DND-41 (cell line): ENCODE measurements at regions not wholly inside any gene's neighbourhood (a gene's known extent, or its start where the extent isn't known, plus 50 kb on each side); places are given as distances from the start of the nearest gene placed in this dataset.

ENCODE experiments used
- ATAC-seq: fragments of 200-7000 bp; cut with Tn5 transposase; 3 replicates; pipeline ENCODE4 v1.9.1; 2021; ENCODE audit warnings: low read depth; ENCODE audit not compliant: insufficient read depth
- DNase-seq: peaks from one replicate; pipeline ENCODE4 v3.0.0-alpha.2; 2020
- H2AFZ ChIP-seq: 2 replicates; pipeline ENCODE4 v1.6.0; 2012; ENCODE audit warnings: low read depth, low read length
- H3K27ac ChIP-seq: 2 replicates; pipeline ENCODE4 v1.5.1; 2012; ENCODE audit warnings: low read length, inconsistent platforms
- H3K27me3 ChIP-seq: fragments of 200-600 bp; sonication (generic); 2 replicates; pipeline ENCODE4 v1.6.0; 2012; ENCODE audit warnings: low read length, mild to moderate bottlenecking, inconsistent platforms; ENCODE audit not compliant: insufficient read depth, poor library complexity
- H3K36me3 ChIP-seq: 2 replicates; pipeline ENCODE4 v1.5.1; 2012; ENCODE audit warnings: low read length, inconsistent platforms; ENCODE audit not compliant: insufficient read depth
- H3K4me1 ChIP-seq: 2 replicates; pipeline ENCODE4 v1.5.1; 2012; ENCODE audit warnings: mild to moderate bottlenecking, low read length; ENCODE audit not compliant: insufficient read depth
- H3K4me2 ChIP-seq: 2 replicates; pipeline ENCODE4 v1.6.0; 2012; ENCODE audit warnings: mild to moderate bottlenecking, moderate library complexity, low read length, inconsistent platforms; ENCODE audit not compliant: insufficient read depth
- H3K4me3 ChIP-seq, 2 experiments: fragments of 200-600 bp in 1 of 2; shearing (Covaris generic) in 1 of 2; 2 replicates each; pipeline ENCODE4 v1.5.1; 2012 to 2016; ENCODE audit warnings: inconsistent platforms in 2 of 2, low read length in 2 of 2, mild to moderate bottlenecking in 2 of 2, low read depth in 1 of 2, moderate library complexity in 1 of 2
- H3K79me2 ChIP-seq: 2 replicates; pipeline ENCODE4 v1.6.0; 2012; ENCODE audit warnings: low read length, inconsistent platforms; ENCODE audit not compliant: insufficient read depth
- H3K9ac ChIP-seq: 2 replicates; pipeline ENCODE4 v1.6.0; 2012; ENCODE audit warnings: low read depth, mild to moderate bottlenecking, inconsistent platforms, low read length, moderate library complexity
- H3K9me3 ChIP-seq: 2 replicates; pipeline ENCODE4 v1.5.1; 2012; ENCODE audit warnings: low read length, moderate library complexity, mild to moderate bottlenecking, inconsistent platforms; ENCODE audit not compliant: insufficient read depth, severe bottlenecking
- H4K20me1 ChIP-seq: 2 replicates; pipeline ENCODE4 v1.6.0; 2012; ENCODE audit warnings: low read length; ENCODE audit not compliant: insufficient read depth
- EZH2 ChIP-seq: IDR thresholded peaks from 3 replicates; pipeline ENCODE4 v1.6.1; 2012; ENCODE audit warnings: borderline replicate concordance, low read depth, mild to moderate bottlenecking, moderate library complexity, low read length, inconsistent platforms; ENCODE audit not compliant: severe bottlenecking
- TF ChIP-seq, protein P1 (sequence below): IDR thresholded peaks from 2 replicates; pipeline ENCODE4 v1.5.1; 2012; ENCODE audit warnings: borderline replicate concordance, low read length, moderate library complexity, mild to moderate bottlenecking; ENCODE audit not compliant: poor library complexity, severe bottlenecking; ENCODE audit errors: extremely low read depth

DNA sequence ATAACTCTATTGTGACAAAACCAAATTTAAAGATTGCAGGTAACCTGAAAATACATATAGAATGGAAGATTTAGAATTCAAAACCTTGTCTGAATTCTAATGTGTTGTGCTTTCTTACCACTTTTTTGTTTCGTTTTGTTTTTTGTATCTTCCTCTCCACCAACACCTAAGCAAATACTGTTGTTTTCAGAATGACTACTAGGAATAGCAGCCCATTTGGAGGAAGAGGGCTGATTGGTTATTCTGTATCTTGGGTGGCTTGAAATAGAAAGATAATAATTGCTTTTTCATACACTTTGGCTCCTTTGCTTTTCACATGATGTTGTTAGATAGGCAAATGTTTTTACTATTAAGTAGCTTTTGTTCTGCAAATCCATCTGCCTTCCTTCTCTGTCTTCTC, 61.0 kb upstream of the LRRC7 start:
- DNase-seq, result no peak
- Histone ChIP-seq H3K9me3 (no peaks in the 10 kb centered on the region), H3K27me3 (no peaks in the 10 kb centered on the region), H3K79me2 (no peaks in the 10 kb centered on the region), H3K36me3 (no peaks in the 10 kb centered on the region), H3K9ac (no peak overlapping the region), H2AFZ (no peak overlapping the region), H3K4me3 (no peak overlapping the region), H3K4me2 (no peak overlapping the region), H3K4me1 (no peaks in the 10 kb centered on the region), H3K27ac (no peak overlapping the region), H4K20me1 (no peaks in the 10 kb centered on the region)
- TF ChIP-seq, protein P1, sequence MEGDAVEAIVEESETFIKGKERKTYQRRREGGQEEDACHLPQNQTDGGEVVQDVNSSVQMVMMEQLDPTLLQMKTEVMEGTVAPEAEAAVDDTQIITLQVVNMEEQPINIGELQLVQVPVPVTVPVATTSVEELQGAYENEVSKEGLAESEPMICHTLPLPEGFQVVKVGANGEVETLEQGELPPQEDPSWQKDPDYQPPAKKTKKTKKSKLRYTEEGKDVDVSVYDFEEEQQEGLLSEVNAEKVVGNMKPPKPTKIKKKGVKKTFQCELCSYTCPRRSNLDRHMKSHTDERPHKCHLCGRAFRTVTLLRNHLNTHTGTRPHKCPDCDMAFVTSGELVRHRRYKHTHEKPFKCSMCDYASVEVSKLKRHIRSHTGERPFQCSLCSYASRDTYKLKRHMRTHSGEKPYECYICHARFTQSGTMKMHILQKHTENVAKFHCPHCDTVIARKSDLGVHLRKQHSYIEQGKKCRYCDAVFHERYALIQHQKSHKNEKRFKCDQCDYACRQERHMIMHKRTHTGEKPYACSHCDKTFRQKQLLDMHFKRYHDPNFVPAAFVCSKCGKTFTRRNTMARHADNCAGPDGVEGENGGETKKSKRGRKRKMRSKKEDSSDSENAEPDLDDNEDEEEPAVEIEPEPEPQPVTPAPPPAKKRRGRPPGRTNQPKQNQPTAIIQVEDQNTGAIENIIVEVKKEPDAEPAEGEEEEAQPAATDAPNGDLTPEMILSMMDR, result no peak
- TF ChIP-seq EZH2, result no peak
- ATAC-seq, result no peak

GRCh38 chr1:69510026-69510425, 57.7 kb upstream of the LRRC7 start:
- no peak for DNase-seq
- no peak for ATAC-seq

DNA sequence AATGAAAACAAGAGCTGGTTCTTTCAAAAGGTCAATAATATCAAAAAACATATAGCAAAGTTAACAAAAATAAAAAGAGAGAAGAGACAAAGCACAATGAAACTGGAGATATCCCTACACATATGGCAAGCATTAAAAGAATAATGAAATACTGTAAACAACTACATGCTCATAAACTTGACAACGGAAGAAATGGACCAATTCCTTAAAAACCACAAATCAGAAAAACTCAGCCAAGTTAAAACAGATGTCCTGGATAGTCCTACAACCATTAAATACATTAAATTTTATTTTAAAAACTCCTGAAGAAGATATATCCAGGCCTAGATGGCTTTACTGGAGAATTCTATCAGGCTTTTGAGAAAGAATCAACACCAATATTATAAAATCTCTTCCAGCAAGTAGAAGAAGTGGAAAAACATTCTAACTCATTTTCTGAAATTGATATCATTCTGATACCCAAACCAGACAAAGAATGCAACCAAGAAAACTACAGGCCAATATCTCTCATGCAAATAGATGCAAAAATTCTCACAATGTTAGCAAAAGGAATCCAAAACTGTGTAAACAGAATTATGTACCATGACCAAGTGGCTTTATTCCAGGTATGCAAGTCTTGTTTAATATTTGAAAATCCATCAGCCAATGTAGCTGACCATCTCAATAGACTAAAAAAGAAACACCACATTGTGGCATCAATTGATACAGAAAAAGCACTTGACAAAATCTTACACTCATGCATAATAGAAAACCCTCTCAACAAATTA, 56.1 kb upstream of the LRRC7 start:
- no peak overlapping the region for H3K4me2 ChIP-seq
- no peaks in the 10 kb centered on the region for H3K9me3 ChIP-seq
- H3K79me2 ChIP-seq, result no peaks in the 10 kb centered on the region
- TF ChIP-seq EZH2, result no peak
- TF ChIP-seq, protein P1, result no peak
- H4K20me1 ChIP-seq, result no peaks in the 10 kb centered on the region
- ATAC-seq (no peak), DNase-seq (no peak)
- no peak overlapping the region for H3K27ac ChIP-seq
- H3K36me3 ChIP-seq, result no peaks in the 10 kb centered on the region
- no peaks in the 10 kb centered on the region for H3K4me1 ChIP-seq
- H3K4me3 ChIP-seq, result no peak overlapping the region
- H3K9ac ChIP-seq, result no peak overlapping the region
- no peaks in the 10 kb centered on the region for H3K27me3 ChIP-seq
- H2AFZ ChIP-seq, result no peak overlapping the region

More at GRCh38 chr1:69510026-69510425, 57.7 kb upstream of the LRRC7 start:
- no peaks in the 10 kb centered on the region for H3K4me1 ChIP-seq
- no peak overlapping the region for H3K27ac ChIP-seq
- H4K20me1 ChIP-seq, result no peaks in the 10 kb centered on the region
- H3K79me2 ChIP-seq, result no peaks in the 10 kb centered on the region
- H3K9ac ChIP-seq, result no peak overlapping the region
- H3K36me3 ChIP-seq, result no peaks in the 10 kb centered on the region
- H3K27me3 ChIP-seq, result no peaks in the 10 kb centered on the region
- H3K9me3 ChIP-seq, result no peaks in the 10 kb centered on the region
- no peak overlapping the region for H2AFZ ChIP-seq
- no peak overlapping the region for H3K4me2 ChIP-seq
- TF ChIP-seq EZH2, result no peak
- TF ChIP-seq, protein P1, result no peak
- H3K4me3 ChIP-seq, result no peak overlapping the region
